HL-60 (cell line): ENCODE measurements at regions not wholly inside any gene's neighbourhood (a gene's known extent, or its start where the extent isn't known, plus 50 kb on each side); places are given as distances from the start of the nearest gene placed in this dataset.

Source experiments
- DNase-seq, 2 experiments: peaks; one replicate each; pipeline ENCODE4 v3.0.0-alpha.2; 2010 to 2020; ENCODE audit warnings: low read depth in 1 of 2, low spot score in 1 of 2
- H3K27ac ChIP-seq: fragments of 250-450 bp; sonication (Bioruptor Pico); replicated peaks from 2 replicates; pipeline ENCODE4 v1.5.1; 2020; ENCODE audit warnings: mild to moderate bottlenecking, moderate library complexity
- H3K27me3 ChIP-seq: fragments of 250-450 bp; sonication (Bioruptor Pico); 2 replicates; pipeline ENCODE4 v1.5.1; 2021; ENCODE audit warnings: mild to moderate bottlenecking, moderate library complexity; ENCODE audit not compliant: insufficient read depth, poor library complexity, severe bottlenecking
- H3K4me3 ChIP-seq: replicated peaks from 2 replicates; pipeline ENCODE4 v1.5.1; 2011; ENCODE audit warnings: mild to moderate bottlenecking, control low read depth, low read length; ENCODE audit not compliant: insufficient read depth
- GABPA ChIP-seq: IDR thresholded peaks from 2 replicates; pipeline ENCODE4 v1.6.1; 2012; ENCODE audit warnings: low read depth
- POLR2AphosphoS5 ChIP-seq: IDR thresholded peaks from 2 replicates; pipeline ENCODE4 v1.6.1; 2012; ENCODE audit warnings: low read depth
- SPI1 ChIP-seq: IDR thresholded peaks from 2 replicates; pipeline ENCODE4 v1.6.1; 2012; ENCODE audit warnings: low read depth, mild to moderate bottlenecking, borderline replicate concordance
- TF ChIP-seq, protein P1 (sequence below): IDR thresholded peaks from 2 replicates; pipeline ENCODE4 v1.6.1; 2012; ENCODE audit warnings: low read depth; ENCODE audit not compliant: insufficient replicate concordance
- TF ChIP-seq, protein P2 (sequence below): IDR thresholded peaks from one replicate; pipeline ENCODE4 v1.5.1; 2011; ENCODE audit warnings: low read length, control low read depth, inconsistent platforms; ENCODE audit not compliant: insufficient read depth

DNA sequence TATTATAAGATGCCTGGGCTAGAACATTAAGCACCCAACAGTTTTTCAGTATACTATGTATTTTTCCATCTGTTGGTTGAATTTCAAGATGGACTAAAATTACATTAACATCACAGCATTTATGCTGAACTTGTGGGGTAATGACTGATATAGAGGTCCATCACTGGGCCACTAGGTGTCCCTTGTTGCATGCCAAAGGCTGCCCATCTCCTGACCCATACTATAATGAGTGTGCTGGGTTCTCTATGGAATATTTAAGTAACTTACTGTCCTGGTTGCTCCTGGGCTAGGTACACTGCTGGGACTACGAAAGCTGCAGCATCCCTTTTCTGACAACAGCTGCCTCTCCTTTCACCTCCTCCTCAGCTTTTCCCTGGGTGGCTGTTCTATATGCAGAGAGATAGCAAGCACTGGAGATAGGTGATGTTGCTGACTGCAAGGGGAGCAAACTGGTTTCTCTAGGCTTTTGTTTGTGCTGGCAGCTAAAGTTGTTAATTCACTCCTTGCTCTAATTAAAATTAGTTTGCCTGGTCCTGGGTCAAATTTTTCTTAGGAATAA, 138.6 kb upstream of the TRHDE start:
- DNase-seq: no peak
- Histone ChIP-seq H3K4me3 (no peak overlapping the region), H3K27ac (no peak overlapping the region), H3K27me3 (no peaks in the 10 kb centered on the region)
- TF ChIP-seq, protein P1, sequence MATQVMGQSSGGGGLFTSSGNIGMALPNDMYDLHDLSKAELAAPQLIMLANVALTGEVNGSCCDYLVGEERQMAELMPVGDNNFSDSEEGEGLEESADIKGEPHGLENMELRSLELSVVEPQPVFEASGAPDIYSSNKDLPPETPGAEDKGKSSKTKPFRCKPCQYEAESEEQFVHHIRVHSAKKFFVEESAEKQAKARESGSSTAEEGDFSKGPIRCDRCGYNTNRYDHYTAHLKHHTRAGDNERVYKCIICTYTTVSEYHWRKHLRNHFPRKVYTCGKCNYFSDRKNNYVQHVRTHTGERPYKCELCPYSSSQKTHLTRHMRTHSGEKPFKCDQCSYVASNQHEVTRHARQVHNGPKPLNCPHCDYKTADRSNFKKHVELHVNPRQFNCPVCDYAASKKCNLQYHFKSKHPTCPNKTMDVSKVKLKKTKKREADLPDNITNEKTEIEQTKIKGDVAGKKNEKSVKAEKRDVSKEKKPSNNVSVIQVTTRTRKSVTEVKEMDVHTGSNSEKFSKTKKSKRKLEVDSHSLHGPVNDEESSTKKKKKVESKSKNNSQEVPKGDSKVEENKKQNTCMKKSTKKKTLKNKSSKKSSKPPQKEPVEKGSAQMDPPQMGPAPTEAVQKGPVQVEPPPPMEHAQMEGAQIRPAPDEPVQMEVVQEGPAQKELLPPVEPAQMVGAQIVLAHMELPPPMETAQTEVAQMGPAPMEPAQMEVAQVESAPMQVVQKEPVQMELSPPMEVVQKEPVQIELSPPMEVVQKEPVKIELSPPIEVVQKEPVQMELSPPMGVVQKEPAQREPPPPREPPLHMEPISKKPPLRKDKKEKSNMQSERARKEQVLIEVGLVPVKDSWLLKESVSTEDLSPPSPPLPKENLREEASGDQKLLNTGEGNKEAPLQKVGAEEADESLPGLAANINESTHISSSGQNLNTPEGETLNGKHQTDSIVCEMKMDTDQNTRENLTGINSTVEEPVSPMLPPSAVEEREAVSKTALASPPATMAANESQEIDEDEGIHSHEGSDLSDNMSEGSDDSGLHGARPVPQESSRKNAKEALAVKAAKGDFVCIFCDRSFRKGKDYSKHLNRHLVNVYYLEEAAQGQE: no peak
- TF ChIP-seq, protein P2, sequence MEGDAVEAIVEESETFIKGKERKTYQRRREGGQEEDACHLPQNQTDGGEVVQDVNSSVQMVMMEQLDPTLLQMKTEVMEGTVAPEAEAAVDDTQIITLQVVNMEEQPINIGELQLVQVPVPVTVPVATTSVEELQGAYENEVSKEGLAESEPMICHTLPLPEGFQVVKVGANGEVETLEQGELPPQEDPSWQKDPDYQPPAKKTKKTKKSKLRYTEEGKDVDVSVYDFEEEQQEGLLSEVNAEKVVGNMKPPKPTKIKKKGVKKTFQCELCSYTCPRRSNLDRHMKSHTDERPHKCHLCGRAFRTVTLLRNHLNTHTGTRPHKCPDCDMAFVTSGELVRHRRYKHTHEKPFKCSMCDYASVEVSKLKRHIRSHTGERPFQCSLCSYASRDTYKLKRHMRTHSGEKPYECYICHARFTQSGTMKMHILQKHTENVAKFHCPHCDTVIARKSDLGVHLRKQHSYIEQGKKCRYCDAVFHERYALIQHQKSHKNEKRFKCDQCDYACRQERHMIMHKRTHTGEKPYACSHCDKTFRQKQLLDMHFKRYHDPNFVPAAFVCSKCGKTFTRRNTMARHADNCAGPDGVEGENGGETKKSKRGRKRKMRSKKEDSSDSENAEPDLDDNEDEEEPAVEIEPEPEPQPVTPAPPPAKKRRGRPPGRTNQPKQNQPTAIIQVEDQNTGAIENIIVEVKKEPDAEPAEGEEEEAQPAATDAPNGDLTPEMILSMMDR: no peak
- TF ChIP-seq SPI1 (no peak), POLR2AphosphoS5 (no peak), GABPA (no peak)

DNA sequence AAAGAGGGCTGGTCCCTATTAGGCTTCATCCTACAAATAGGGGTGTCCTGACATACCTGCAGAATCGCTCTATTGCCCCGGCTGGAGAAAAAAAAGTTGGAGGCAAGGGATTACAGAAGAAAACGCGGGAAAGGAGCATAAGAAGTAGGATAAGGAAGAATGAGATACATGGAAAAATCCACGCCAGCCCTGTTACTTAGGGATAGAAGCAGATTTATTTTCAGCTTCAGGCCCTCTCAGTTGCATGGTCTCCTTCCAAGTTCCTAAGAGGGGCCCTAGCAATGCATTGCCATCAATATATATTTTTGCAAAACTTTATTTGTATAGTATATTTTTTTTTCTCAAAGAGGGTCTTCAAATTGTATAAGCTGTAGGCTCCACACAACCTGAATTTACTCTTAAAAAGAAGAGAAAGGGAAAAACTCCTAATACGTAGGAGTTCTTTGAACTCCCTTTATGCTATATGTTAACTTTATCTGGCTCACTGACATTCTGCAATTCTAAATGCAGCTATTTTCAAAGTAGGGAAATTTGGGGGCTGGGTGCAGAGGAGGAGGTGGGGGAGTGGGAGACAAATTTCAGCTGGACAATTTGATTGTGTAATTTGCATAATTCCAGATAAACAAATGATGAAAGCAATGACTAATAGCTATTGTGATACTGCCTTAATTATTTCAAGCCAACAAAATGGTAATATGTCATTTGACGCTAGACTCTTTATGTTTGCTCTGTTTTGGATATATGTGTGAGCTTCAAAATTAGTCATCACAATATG, 137.7 kb upstream of the TRHDE start:
- no peak for DNase-seq
- Histone ChIP-seq H3K27me3 (no peaks in the 10 kb centered on the region), H3K4me3 (no peak overlapping the region), H3K27ac (no peak overlapping the region)
- TF ChIP-seq, protein P1: no peak
- TF ChIP-seq SPI1: no peak
- no peak for TF ChIP-seq GABPA
- TF ChIP-seq, protein P2: no peak
- TF ChIP-seq POLR2AphosphoS5: no peak

DNA sequence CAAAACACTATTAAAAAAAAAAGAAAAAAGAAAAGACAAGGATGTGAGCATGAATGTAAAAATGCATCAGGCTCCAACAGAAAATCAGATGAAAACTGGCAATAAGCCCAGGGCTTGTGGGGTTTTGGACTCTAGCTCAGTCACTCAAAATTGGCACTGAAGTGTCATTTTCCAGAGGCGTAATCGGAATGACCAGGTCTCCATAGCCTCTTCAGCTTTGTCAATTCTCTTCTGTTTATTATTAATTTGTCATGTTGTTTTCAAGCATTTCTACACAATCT, 137.2 kb upstream of the TRHDE start:
- H3K27me3 ChIP-seq: no peaks in the 10 kb centered on the region
- DNase-seq: no peak
- TF ChIP-seq SPI1 (no peak), GABPA (no peak), POLR2AphosphoS5 (no peak)
- TF ChIP-seq, protein P2: no peak
- TF ChIP-seq, protein P1: no peak
- H3K4me3 ChIP-seq: no peak overlapping the region
- no peak overlapping the region for H3K27ac ChIP-seq
